ENCODE measurements at regions not wholly inside any gene's neighbourhood (a gene's known extent, or its start where the extent isn't known, plus 50 kb on each side); places are given as distances from the start of the nearest gene placed in this dataset.

DNA sequence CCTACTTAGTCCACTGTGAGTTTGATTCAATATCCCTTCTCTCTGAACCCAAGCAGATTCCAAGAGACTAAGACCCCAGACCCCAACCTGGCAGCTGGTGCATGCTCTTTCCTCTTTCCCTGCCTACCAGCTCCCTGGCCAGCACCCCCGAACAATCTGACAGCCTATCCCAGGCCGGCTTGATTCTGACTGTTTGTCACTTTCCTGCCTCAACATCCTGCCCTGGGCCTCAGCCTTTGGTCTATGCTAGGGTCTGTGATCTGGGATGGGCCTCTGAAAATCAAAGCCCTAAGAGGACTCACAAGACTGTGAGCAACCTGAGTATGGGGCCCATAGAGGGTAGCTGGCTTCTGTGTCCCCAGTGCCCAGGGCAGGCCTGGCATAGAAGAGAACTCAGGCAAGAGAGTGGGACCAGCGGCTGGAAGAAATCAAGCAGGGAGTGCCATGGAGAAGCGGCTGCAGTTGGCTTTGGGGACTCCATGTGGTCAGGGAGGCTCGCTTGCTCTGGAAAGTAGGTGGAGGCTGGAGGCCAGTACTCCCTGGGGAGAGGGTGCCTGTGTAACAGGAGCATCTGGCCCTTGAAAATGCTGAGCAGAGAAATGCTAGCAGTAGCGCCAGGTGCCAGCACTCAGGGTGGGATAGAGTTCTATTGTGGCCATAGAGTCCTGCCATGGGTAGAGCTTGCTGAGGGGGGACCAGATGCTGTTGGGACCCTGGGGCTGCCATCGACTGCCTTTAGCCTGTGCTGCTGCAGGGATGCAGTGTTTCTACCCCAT is 343.9 kb downstream of the DYSF start:
- TF ChIP-seq TAF1 (IDR thresholded peaks at IDR 0.05; ENCODE audit: borderline replicate concordance, insufficient read depth, low read length) (no peak), POLR2AphosphoS5 (IDR thresholded peaks at IDR 0.05; ENCODE audit: low read depth, low read length) (no peak), REST (IDR thresholded peaks at IDR 0.05; ENCODE audit: insufficient read depth in 1 of 2, low read depth in 2 of 2, low read length in 2 of 2) (no peak), SIN3A (IDR thresholded peaks at IDR 0.05; ENCODE audit: borderline replicate concordance, insufficient read depth, low read length) (no peak)
